A549 (cell line): ENCODE measurements at regions not wholly inside any gene's neighbourhood (a gene's known extent, or its start where the extent isn't known, plus 50 kb on each side); places are given as distances from the start of the nearest gene placed in this dataset.

Experiments used
- CHD2 ChIP-seq: fragments of 150-350 bp; IDR thresholded peaks from 2 replicates; pipeline ENCODE4 v1.6.1; 2014; ENCODE audit warnings: low read length; ENCODE audit not compliant: partially characterized antibody
- CTCF ChIP-seq: fragments of >200 bp; sonication (Bioruptor Twin); formaldehyde crosslinking; IDR thresholded peaks from 3 replicates; pipeline ENCODE4 v1.5.1; 2016
- EP300 ChIP-seq, 2 experiments: fragments of >200 bp; sonication (Bioruptor Twin); formaldehyde crosslinking; IDR thresholded peaks; 2 replicates in 1 of 2; 3 replicates in 1 of 2; pipeline ENCODE4 v1.6.1; 2016 to 2017
- KDM1A ChIP-seq: fragments of 200-600 bp; sonication (generic); IDR thresholded peaks from 2 replicates; pipeline ENCODE4 v1.6.1; 2016; ENCODE audit warnings: low read depth, mild to moderate bottlenecking
- RAD21 ChIP-seq, 2 experiments: fragments of >200 bp in 1 of 2; sonication (Bioruptor Twin) in 1 of 2; formaldehyde crosslinking in 1 of 2; IDR thresholded peaks in 1 of 2; conservative IDR thresholded peaks in 1 of 2; 2 replicates in 1 of 2; 3 replicates in 1 of 2; pipeline ENCODE4 v1.6.1; 2012 to 2018; ENCODE audit warnings: inconsistent platforms in 1 of 2
- RFX5 ChIP-seq: fragments of 450-650 bp; IDR thresholded peaks from 2 replicates; pipeline ENCODE4 v1.7.1; 2014; ENCODE audit warnings: antibody characterized with exemption, mild to moderate bottlenecking, moderate library complexity
- TP53 ChIP-seq: fragments of 250-450 bp; sonication (Bioruptor Pico); IDR thresholded peaks from 2 replicates; pipeline ENCODE4 v1.5.0; 2021; ENCODE audit warnings: mild to moderate bottlenecking, moderate library complexity

- TF ChIP-seq EP300 (IDR thresholded peaks at IDR 0.05) (no peak), CHD2 (no peak), RFX5 (no peak), CTCF (no peak), TP53 (CRISPR knock-in tag) (no peak), RAD21 (conservative IDR thresholded peaks at IDR 0.05 in 1 of 2, IDR thresholded peaks at IDR 0.05 in 1 of 2) (no peak), KDM1A (no peak)
Observed at GRCh38 chr4:58261526-58261925, 1151.3 kb upstream of the IGFBP7 start.
